Stimulated activated naive CD8-positive, alpha-beta T cell treated with anti-CD3 and anti-CD28 coated beads, Interleukin-15, Interleukin-2, amounts not matched to agents 100 U/mL and 50 U/mL, for 24 hours (primary cell): ENCODE measurements at regions not wholly inside any gene's neighbourhood (a gene's known extent, or its start where the extent isn't known, plus 50 kb on each side); places are given as distances from the start of the nearest gene placed in this dataset.

ENCODE experiments used
- ATAC-seq: fragments of 150-1000 bp; cut with Tn5 transposase; one replicate; pipeline ENCODE4 v1.10.0; 2021
- DNase-seq: peaks from one replicate; pipeline ENCODE4 v3.0.0; 2021

- DNase-seq (no peak), ATAC-seq (no peak)
Observed at GRCh38 chr10:111515706-111516105, 438.9 kb downstream of the ADRA2A start.

- DNase-seq (no peak), ATAC-seq (no peak)
Observed at GRCh38 chr10:111516144-111516543, 439.3 kb downstream of the ADRA2A start.

- no peak for DNase-seq
- no peak for ATAC-seq
Observed at GRCh38 chr10:111522141-111522540, 445.3 kb downstream of the ADRA2A start.

- no peak for ATAC-seq
- DNase-seq = no peak
Observed at GRCh38 chr10:111522551-111522950, 445.7 kb downstream of the ADRA2A start.

- DNase-seq (no peak), ATAC-seq (no peak)
Observed at GRCh38 chr10:111523016-111523415, 446.2 kb downstream of the ADRA2A start.

GRCh38 chr10:111524134-111524533 is 447.3 kb downstream of the ADRA2A start:
- no peak for DNase-seq
- no peak for ATAC-seq

GRCh38 chr10:111525696-111526095 is 448.9 kb downstream of the ADRA2A start:
- DNase-seq = no peak
- no peak for ATAC-seq

- DNase-seq (no peak), ATAC-seq (no peak)
Observed at GRCh38 chr10:111531690-111532089, 454.9 kb downstream of the ADRA2A start.

- ATAC-seq (no peak), DNase-seq (no peak)
Observed at GRCh38 chr10:111532139-111532538, 455.3 kb downstream of the ADRA2A start.

GRCh38 chr10:111539246-111539645 is 462.4 kb downstream of the ADRA2A start:
- ATAC-seq (no peak), DNase-seq (no peak)

- no peak for DNase-seq
- no peak for ATAC-seq
Observed at GRCh38 chr10:111543854-111544253, 467.0 kb downstream of the ADRA2A start.

GRCh38 chr10:111545861-111546605 is 469.2 kb downstream of the ADRA2A start:
- ATAC-seq (no peak), DNase-seq (no peak)

GRCh38 chr10:111548084-111548726 is 471.4 kb downstream of the ADRA2A start:
- DNase-seq (no peak), ATAC-seq (no peak)

GRCh38 chr10:111551001-111551400 is 474.2 kb downstream of the ADRA2A start:
- ATAC-seq (no peak), DNase-seq (no peak)

- ATAC-seq (no peak), DNase-seq (no peak)
Observed at GRCh38 chr10:111556666-111557065, 479.8 kb downstream of the ADRA2A start.

GRCh38 chr10:111558211-111558610 is 481.4 kb downstream of the ADRA2A start:
- no peak for ATAC-seq
- no peak for DNase-seq

GRCh38 chr10:111560027-111560426 is 483.2 kb downstream of the ADRA2A start:
- no peak for ATAC-seq
- DNase-seq = no peak

- DNase-seq (no peak), ATAC-seq (no peak)
Observed at GRCh38 chr10:111561124-111561523, 484.3 kb downstream of the ADRA2A start.

GRCh38 chr10:111565542-111565941 is 488.7 kb downstream of the ADRA2A start:
- no peak for ATAC-seq
- no peak for DNase-seq

GRCh38 chr10:111578076-111578475 is 501.2 kb downstream of the ADRA2A start:
- ATAC-seq (no peak), DNase-seq (no peak)

GRCh38 chr10:111579473-111579872 is 502.6 kb downstream of the ADRA2A start:
- ATAC-seq = no peak
- DNase-seq = no peak

GRCh38 chr10:111590703-111591102 is 513.9 kb downstream of the ADRA2A start:
- ATAC-seq = no peak
- DNase-seq = no peak

GRCh38 chr10:111593578-111593977 is 516.7 kb downstream of the ADRA2A start:
- ATAC-seq = no peak
- DNase-seq = no peak

- ATAC-seq = no peak
- DNase-seq = no peak
Observed at GRCh38 chr10:111595173-111595572, 518.3 kb downstream of the ADRA2A start.
